ENCODE measurements at regions not wholly inside any gene's neighbourhood (a gene's known extent, or its start where the extent isn't known, plus 50 kb on each side); places are given as distances from the start of the nearest gene placed in this dataset.

DNA sequence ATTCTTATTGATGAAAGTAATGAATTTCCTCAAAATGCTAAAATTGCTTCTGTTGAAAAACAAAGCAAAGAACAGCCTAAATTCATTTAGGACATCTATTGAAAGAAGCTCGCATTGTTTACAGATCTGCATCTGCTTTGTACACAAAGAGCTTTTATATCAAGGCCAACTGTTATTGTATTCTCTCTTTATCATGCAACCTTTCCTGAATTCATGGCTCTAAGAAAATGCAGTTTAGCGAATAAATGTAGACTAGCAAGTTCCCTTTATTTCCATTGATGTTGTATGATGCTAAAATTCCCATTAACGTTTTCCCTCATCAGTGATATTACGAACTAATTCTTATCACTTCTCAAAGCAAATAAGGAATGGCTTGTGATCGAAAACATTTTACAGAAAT is 446.3 kb downstream of the MID1IP1 start:
- no peak for TF ChIP-seq GABPA (IDR thresholded peaks at IDR 0.05; ENCODE audit: low read depth)
- no peak for TF ChIP-seq RXRA (IDR thresholded peaks at IDR 0.05; ENCODE audit: borderline replicate concordance, low read depth)
- TF ChIP-seq TCF12 (IDR thresholded peaks at IDR 0.05) = no peak
- TF ChIP-seq POLR2AphosphoS5 (IDR thresholded peaks at IDR 0.05; ENCODE audit: low read depth, low read length) = no peak
- TF ChIP-seq, protein P1, sequence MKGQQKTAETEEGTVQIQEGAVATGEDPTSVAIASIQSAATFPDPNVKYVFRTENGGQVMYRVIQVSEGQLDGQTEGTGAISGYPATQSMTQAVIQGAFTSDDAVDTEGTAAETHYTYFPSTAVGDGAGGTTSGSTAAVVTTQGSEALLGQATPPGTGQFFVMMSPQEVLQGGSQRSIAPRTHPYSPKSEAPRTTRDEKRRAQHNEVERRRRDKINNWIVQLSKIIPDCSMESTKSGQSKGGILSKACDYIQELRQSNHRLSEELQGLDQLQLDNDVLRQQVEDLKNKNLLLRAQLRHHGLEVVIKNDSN (IDR thresholded peaks at IDR 0.05; ENCODE audit: borderline replicate concordance, low read depth) = no peak
- no peak for TF ChIP-seq RAD21 (IDR thresholded peaks at IDR 0.05; ENCODE audit: low read length)
- TF ChIP-seq CHD2 (IDR thresholded peaks at IDR 0.05; ENCODE audit: low read length, partially characterized antibody) = no peak
- TF ChIP-seq, protein P2, sequence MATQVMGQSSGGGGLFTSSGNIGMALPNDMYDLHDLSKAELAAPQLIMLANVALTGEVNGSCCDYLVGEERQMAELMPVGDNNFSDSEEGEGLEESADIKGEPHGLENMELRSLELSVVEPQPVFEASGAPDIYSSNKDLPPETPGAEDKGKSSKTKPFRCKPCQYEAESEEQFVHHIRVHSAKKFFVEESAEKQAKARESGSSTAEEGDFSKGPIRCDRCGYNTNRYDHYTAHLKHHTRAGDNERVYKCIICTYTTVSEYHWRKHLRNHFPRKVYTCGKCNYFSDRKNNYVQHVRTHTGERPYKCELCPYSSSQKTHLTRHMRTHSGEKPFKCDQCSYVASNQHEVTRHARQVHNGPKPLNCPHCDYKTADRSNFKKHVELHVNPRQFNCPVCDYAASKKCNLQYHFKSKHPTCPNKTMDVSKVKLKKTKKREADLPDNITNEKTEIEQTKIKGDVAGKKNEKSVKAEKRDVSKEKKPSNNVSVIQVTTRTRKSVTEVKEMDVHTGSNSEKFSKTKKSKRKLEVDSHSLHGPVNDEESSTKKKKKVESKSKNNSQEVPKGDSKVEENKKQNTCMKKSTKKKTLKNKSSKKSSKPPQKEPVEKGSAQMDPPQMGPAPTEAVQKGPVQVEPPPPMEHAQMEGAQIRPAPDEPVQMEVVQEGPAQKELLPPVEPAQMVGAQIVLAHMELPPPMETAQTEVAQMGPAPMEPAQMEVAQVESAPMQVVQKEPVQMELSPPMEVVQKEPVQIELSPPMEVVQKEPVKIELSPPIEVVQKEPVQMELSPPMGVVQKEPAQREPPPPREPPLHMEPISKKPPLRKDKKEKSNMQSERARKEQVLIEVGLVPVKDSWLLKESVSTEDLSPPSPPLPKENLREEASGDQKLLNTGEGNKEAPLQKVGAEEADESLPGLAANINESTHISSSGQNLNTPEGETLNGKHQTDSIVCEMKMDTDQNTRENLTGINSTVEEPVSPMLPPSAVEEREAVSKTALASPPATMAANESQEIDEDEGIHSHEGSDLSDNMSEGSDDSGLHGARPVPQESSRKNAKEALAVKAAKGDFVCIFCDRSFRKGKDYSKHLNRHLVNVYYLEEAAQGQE (IDR thresholded peaks at IDR 0.05; ENCODE audit: low read depth, low read length) = no peak
- TF ChIP-seq, protein P3, sequence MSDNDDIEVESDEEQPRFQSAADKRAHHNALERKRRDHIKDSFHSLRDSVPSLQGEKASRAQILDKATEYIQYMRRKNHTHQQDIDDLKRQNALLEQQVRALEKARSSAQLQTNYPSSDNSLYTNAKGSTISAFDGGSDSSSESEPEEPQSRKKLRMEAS (IDR thresholded peaks at IDR 0.05; ENCODE audit: low read depth) = no peak
- no peak for TF ChIP-seq TEAD4 (IDR thresholded peaks at IDR 0.05; ENCODE audit: borderline replicate concordance, insufficient read depth)
- TF ChIP-seq RCOR1 (IDR thresholded peaks at IDR 0.05; ENCODE audit: low read length) = no peak
- no peak for TF ChIP-seq JUND (IDR thresholded peaks at IDR 0.05)
- DNase-seq = no peak
- no peaks in the 10 kb centered on the region for H3K36me3 ChIP-seq (replicated peaks in 1 of 2; ENCODE audit: control insufficient read depth in 1 of 2, insufficient read depth in 2 of 2, low read length in 1 of 2)
- ChIA-PET CTCF (interaction anchor here (1.1 to 1.3 kb wide), 2 partner anchors 10 to 13 kb away, joined by 3 read pairs; no protein-coding TSS in a partner anchor), POLR2A (no interaction called here)
- H3K9ac ChIP-seq = no peak overlapping the region
- H3F3A ChIP-seq (replicated peaks; ENCODE audit: insufficient read depth) = no peaks in the 10 kb centered on the region
- H3K27me3 ChIP-seq (ENCODE audit: insufficient read depth) = no peaks in the 10 kb centered on the region
- H4K20me1 ChIP-seq (ENCODE audit: insufficient read depth) = no peaks in the 10 kb centered on the region
- no peak overlapping the region for H2AFZ ChIP-seq (ENCODE audit: low read depth)
- no peak overlapping the region for H3K27ac ChIP-seq (ENCODE audit: low read depth in 2 of 2, low read length in 1 of 2)
- 38% methylated on average over 5 of the region's 5 CpGs for WGBS (ENCODE audit: low lambda C conversion rate)
- no peaks in the 10 kb centered on the region for H3K79me2 ChIP-seq (ENCODE audit: insufficient read depth)
- no peaks in the 10 kb centered on the region; a peak in 1 of 4 replicates for H3K4me1 ChIP-seq (ENCODE audit: control insufficient read depth in 1 of 2, insufficient read depth in 2 of 2, low read depth in 1 of 2, low read length in 1 of 2)
- no peak overlapping the region for H3K4me2 ChIP-seq
- no peak overlapping the region for H3K4me3 ChIP-seq (ENCODE audit: low read depth in 2 of 2, low read length in 1 of 2)
- no peaks in the 10 kb centered on the region for H3K9me2 ChIP-seq
- no peaks in the 10 kb centered on the region for H3K9me3 ChIP-seq

DNA sequence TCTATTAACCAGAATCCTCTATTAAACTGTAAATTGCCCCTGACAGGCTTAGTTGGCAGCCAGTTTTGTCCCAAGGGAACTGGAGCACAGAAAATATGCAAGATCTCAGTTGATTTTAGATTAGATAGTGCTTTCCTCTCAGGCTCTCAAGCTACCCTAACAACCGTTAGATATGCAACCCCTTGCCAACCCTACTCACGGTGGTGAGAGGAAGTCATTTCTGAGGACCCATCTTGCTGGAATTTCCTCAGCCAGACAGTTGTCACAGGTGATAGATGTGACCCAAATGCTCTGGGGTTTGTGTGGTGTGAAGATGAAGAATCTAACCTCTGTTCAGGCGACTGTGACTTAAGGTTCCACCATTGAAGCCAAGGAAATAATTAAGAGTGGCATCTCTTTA is 447.1 kb downstream of the MID1IP1 start:
- H3K27me3 ChIP-seq (ENCODE audit: insufficient read depth) = no peaks in the 10 kb centered on the region
- TF ChIP-seq GATA2 (CRISPR knock-in tag; IDR thresholded peaks at IDR 0.05) (no peak), NFIC (IDR thresholded peaks at IDR 0.05; ENCODE audit: borderline replicate concordance) (no peak), EZH2phosphoT487 (IDR thresholded peaks at IDR 0.05; ENCODE audit: borderline replicate concordance, low read depth) (no peak), TCF12 (IDR thresholded peaks at IDR 0.05) (no peak), SIN3A (IDR thresholded peaks at IDR 0.05; ENCODE audit: borderline replicate concordance, low read depth, low read length) (no peak), FOXM1 (IDR thresholded peaks at IDR 0.05; ENCODE audit: low read depth) (no peak), POLR2AphosphoS5 (IDR thresholded peaks at IDR 0.05; ENCODE audit: low read depth, low read length) (no peak), TEAD4 (IDR thresholded peaks at IDR 0.05; ENCODE audit: borderline replicate concordance, insufficient read depth) (no peak), TAF1 (IDR thresholded peaks at IDR 0.05; ENCODE audit: borderline replicate concordance, low read depth, low read length) (no peak), RAD21 (IDR thresholded peaks at IDR 0.05; ENCODE audit: low read length) (no peak), MXI1 (IDR thresholded peaks at IDR 0.05; ENCODE audit: low read depth, low read length) (no peak)
- TF ChIP-seq, protein P4, sequence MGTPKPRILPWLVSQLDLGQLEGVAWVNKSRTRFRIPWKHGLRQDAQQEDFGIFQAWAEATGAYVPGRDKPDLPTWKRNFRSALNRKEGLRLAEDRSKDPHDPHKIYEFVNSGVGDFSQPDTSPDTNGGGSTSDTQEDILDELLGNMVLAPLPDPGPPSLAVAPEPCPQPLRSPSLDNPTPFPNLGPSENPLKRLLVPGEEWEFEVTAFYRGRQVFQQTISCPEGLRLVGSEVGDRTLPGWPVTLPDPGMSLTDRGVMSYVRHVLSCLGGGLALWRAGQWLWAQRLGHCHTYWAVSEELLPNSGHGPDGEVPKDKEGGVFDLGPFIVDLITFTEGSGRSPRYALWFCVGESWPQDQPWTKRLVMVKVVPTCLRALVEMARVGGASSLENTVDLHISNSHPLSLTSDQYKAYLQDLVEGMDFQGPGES (IDR thresholded peaks at IDR 0.05; ENCODE audit: low read depth, low read length) = no peak
- TF ChIP-seq, protein P5, sequence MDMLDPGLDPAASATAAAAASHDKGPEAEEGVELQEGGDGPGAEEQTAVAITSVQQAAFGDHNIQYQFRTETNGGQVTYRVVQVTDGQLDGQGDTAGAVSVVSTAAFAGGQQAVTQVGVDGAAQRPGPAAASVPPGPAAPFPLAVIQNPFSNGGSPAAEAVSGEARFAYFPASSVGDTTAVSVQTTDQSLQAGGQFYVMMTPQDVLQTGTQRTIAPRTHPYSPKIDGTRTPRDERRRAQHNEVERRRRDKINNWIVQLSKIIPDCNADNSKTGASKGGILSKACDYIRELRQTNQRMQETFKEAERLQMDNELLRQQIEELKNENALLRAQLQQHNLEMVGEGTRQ (IDR thresholded peaks at IDR 0.05; ENCODE audit: borderline replicate concordance, low read depth, low read length) = no peak

More for the DNA sequence above, 447.1 kb downstream of the MID1IP1 start:
- Histone ChIP-seq H3F3A (replicated peaks; ENCODE audit: insufficient read depth) (no peaks in the 10 kb centered on the region), H3K9me3 (no peaks in the 10 kb centered on the region), H4K20me1 (ENCODE audit: insufficient read depth) (no peaks in the 10 kb centered on the region), H3K4me2 (no peak overlapping the region), H3K36me3 (replicated peaks in 1 of 2; ENCODE audit: control insufficient read depth in 1 of 2, insufficient read depth in 2 of 2, low read length in 1 of 2) (no peaks in the 10 kb centered on the region), H3K4me3 (ENCODE audit: low read depth in 2 of 2, low read length in 1 of 2) (no peak overlapping the region), H3K79me2 (ENCODE audit: insufficient read depth) (no peaks in the 10 kb centered on the region), H3K4me1 (ENCODE audit: control insufficient read depth in 1 of 2, insufficient read depth in 2 of 2, low read depth in 1 of 2, low read length in 1 of 2) (no peaks in the 10 kb centered on the region; a peak in 1 of 4 replicates), H3K9me2 (no peaks in the 10 kb centered on the region), H3K9ac (no peak overlapping the region), H2AFZ (ENCODE audit: low read depth) (no peak overlapping the region), H3K27ac (ENCODE audit: low read depth in 2 of 2, low read length in 1 of 2) (no peak overlapping the region)
- WGBS (ENCODE audit: low lambda C conversion rate) = 10% methylated on average over 3 of the region's 3 CpGs
- no peak for DNase-seq
- ChIA-PET POLR2A (no interaction called here), CTCF (interaction anchor here (1.3 kb wide), 1 partner anchor 12 kb away, joined by 3 read pairs; no protein-coding TSS in a partner anchor)
